ENCODE measurements at regions not wholly inside any gene's neighbourhood (a gene's known extent, or its start where the extent isn't known, plus 50 kb on each side); places are given as distances from the start of the nearest gene placed in this dataset.

DNA sequence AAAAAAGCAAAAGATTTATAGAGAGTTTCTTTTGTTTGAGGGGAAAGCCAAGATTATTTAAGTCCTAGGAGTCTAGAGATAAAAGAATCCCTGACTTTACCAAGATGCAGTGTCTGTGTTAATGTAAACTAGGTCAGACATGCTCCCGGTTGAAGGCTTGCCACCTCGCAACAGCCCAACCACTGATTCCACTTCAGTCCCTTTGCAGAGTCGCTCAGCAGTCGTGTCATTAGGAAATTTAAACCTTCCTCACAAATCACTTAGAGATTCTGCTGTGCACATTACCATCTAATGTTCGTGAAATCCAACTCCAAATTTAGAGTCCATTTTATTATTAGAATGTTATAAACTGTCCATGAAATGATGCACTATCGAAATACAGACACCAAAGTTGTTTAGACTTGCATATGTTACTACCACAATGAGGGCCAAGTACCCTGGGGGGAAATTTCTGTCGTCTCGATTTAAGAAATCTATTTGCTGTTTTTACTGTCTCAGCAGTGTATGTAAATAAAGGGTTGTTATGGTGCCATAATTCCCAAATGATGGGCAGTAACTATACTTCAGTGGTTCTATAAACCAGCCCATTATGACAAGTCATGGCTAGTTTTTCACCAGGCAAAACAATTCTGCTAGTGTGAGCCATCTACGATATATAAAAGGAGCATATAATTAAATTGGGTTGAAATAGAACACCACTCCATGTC is 101.4 kb upstream of the MTNR1B start:
- no peak overlapping the region for H3K27ac ChIP-seq
- no peaks in the 10 kb centered on the region for H3K79me2 ChIP-seq (ENCODE audit: low read depth)
- H2AFZ ChIP-seq (replicated peaks) = no peak overlapping the region
- Mint-ChIP-seq H3K9me3 (no peaks in the 10 kb centered on the region), H3K27ac (no peak overlapping the region), H3K4me3 (no peak overlapping the region), H3K4me1 (peaks cover 7% of the 10 kb centered on the region), H3K27me3 (ENCODE audit: insufficient read depth, low read depth) (no peaks in the 10 kb centered on the region), H3K36me3 (peaks cover 8% of the 10 kb centered on the region)
- no peaks in the 10 kb centered on the region for H3K4me1 ChIP-seq
- no peak overlapping the region for H3K9ac ChIP-seq
- no peak for DNase-seq (ENCODE audit: low spot score)
- no peak for TF ChIP-seq CTCF (IDR thresholded peaks at IDR 0.05)
- TF ChIP-seq EZH2 (IDR thresholded peaks at IDR 0.05) = no peak
- TF ChIP-seq EZH2phosphoT487 (IDR thresholded peaks at IDR 0.05) = no peak
- no peaks in the 10 kb centered on the region for H3K27me3 ChIP-seq
- no peaks in the 10 kb centered on the region for H3K36me3 ChIP-seq
- H4K20me1 ChIP-seq (ENCODE audit: low read depth) = no peaks in the 10 kb centered on the region
- no peaks in the 10 kb centered on the region for H3K9me3 ChIP-seq (ENCODE audit: low read depth)
- no peak overlapping the region for H3K4me3 ChIP-seq
- no peak overlapping the region for H3K4me2 ChIP-seq
- no peaks in the 10 kb centered on the region for H3F3A ChIP-seq (ENCODE audit: low read depth)

- H3K4me2 ChIP-seq = no peak overlapping the region
- Mint-ChIP-seq H3K27ac (no peak overlapping the region), H3K36me3 (peaks cover 8% of the 10 kb centered on the region), H3K4me3 (no peak overlapping the region), H3K9me3 (no peaks in the 10 kb centered on the region), H3K27me3 (ENCODE audit: insufficient read depth, low read depth) (no peaks in the 10 kb centered on the region), H3K4me1 (peaks cover 7% of the 10 kb centered on the region)
- no peaks in the 10 kb centered on the region for H3K4me1 ChIP-seq
- H3K79me2 ChIP-seq (ENCODE audit: low read depth) = no peaks in the 10 kb centered on the region
- TF ChIP-seq EZH2 (IDR thresholded peaks at IDR 0.05) = no peak
- no peak for TF ChIP-seq EZH2phosphoT487 (IDR thresholded peaks at IDR 0.05)
- no peak for TF ChIP-seq CTCF (IDR thresholded peaks at IDR 0.05)
- H3K9me3 ChIP-seq (ENCODE audit: low read depth) = no peaks in the 10 kb centered on the region
- no peaks in the 10 kb centered on the region for H3K36me3 ChIP-seq
- H2AFZ ChIP-seq (replicated peaks) = no peak overlapping the region
- no peaks in the 10 kb centered on the region for H4K20me1 ChIP-seq (ENCODE audit: low read depth)
- H3K27ac ChIP-seq = no peak overlapping the region
- no peak overlapping the region for H3K4me3 ChIP-seq
- H3F3A ChIP-seq (ENCODE audit: low read depth) = no peaks in the 10 kb centered on the region
- no peaks in the 10 kb centered on the region for H3K27me3 ChIP-seq
- H3K9ac ChIP-seq = no peak overlapping the region
- no peak for DNase-seq (ENCODE audit: low spot score)
These were observed 99.7 kb upstream of the MTNR1B start for GRCh38 chr11:92869716-92870115.

DNA sequence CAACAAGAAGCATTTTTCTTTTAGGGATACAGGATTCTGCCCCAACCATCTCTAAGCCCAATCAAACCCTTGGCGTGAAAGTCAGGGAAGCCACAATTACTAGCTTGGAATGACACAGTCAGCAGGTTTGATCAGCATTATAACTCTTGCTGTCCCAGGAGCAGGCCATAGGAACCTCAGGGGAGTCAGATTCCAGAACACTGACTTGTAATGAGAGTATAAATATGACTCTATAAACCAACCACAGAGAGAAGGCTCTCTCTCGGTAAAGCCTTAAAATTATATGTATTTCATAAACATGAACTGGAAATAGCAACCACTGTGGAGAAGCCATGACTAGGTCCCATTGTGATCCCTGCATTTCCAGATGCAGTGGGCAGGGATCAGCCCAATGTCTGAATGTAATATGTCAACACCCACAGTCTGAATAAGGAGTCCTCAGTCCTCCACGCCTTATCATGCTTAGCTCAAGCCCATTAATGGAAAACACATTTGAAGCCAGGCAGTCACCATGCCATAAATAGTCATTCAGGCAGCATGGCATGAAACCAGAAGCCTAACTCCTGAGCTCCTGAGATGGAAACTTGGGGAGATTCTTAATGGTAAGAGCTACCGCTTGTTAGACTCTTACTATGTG is 99.1 kb upstream of the MTNR1B start:
- Mint-ChIP-seq H3K4me3 (no peak overlapping the region), H3K9me3 (no peaks in the 10 kb centered on the region), H3K36me3 (peaks cover 8% of the 10 kb centered on the region), H3K27me3 (ENCODE audit: insufficient read depth, low read depth) (no peaks in the 10 kb centered on the region), H3K27ac (no peak overlapping the region), H3K4me1 (peaks cover 7% of the 10 kb centered on the region)
- no peak overlapping the region for H3K9ac ChIP-seq
- H3K27ac ChIP-seq = no peak overlapping the region
- H3F3A ChIP-seq (ENCODE audit: low read depth) = no peaks in the 10 kb centered on the region
- no peaks in the 10 kb centered on the region for H3K79me2 ChIP-seq (ENCODE audit: low read depth)
- H3K9me3 ChIP-seq (ENCODE audit: low read depth) = no peaks in the 10 kb centered on the region
- H3K27me3 ChIP-seq = no peaks in the 10 kb centered on the region
- H4K20me1 ChIP-seq (ENCODE audit: low read depth) = no peaks in the 10 kb centered on the region
- no peak for DNase-seq (ENCODE audit: low spot score)
- H3K36me3 ChIP-seq = no peaks in the 10 kb centered on the region
- H3K4me2 ChIP-seq = no peak overlapping the region
- H2AFZ ChIP-seq (replicated peaks) = no peak overlapping the region
- TF ChIP-seq EZH2phosphoT487 (IDR thresholded peaks at IDR 0.05) (no peak), EZH2 (IDR thresholded peaks at IDR 0.05) (no peak), CTCF (IDR thresholded peaks at IDR 0.05) (no peak)
- no peak overlapping the region for H3K4me3 ChIP-seq
- H3K4me1 ChIP-seq = no peaks in the 10 kb centered on the region
